Vagina (tissue), 2 donors: ENCODE measurements at regions not wholly inside any gene's neighbourhood (a gene's known extent, or its start where the extent isn't known, plus 50 kb on each side); places are given as distances from the start of the nearest gene placed in this dataset.

Source experiments
- DNase-seq, 2 donors: peaks; one replicate each; pipeline ENCODE4 v3.0.0-alpha.2; 2017; ENCODE audit errors: extremely low spot score in 2 of 2
- H3K27ac ChIP-seq: fragments of 200-600 bp; sonication (generic); one replicate; pipeline ENCODE4 v1.5.1; 2019
- H3K27me3 ChIP-seq: fragments of 200-600 bp; sonication (generic); one replicate; pipeline ENCODE4 v1.5.1; 2019
- H3K36me3 ChIP-seq, 2 donors: fragments of 200-600 bp; sonication (generic); one replicate each; pipeline ENCODE4 v1.5.1; 2017 to 2019
- H3K4me1 ChIP-seq: fragments of 200-600 bp; sonication (generic); one replicate; pipeline ENCODE4 v1.5.1; 2019
- H3K4me3 ChIP-seq, 2 donors: fragments of 200-600 bp; sonication (generic); 1 replicate in 1 of 2; 2 replicates in 1 of 2; pipeline ENCODE4 v1.5.1; 2016 to 2019
- H3K9me3 ChIP-seq: fragments of 200-600 bp; sonication (generic); one replicate; pipeline ENCODE4 v1.5.1; 2019
- CTCF ChIP-seq, 3 experiments: fragments of 450-650 bp in 2 of 3; fragments of 200-600 bp in 1 of 3; sonication (generic) in 1 of 3; IDR thresholded peaks; one replicate each; pipeline ENCODE4 v1.5.1; 2017 to 2019; ENCODE audit warnings: antibody characterized with exemption in 3 of 3, mild to moderate bottlenecking in 2 of 3, moderate library complexity in 2 of 3
- POLR2A ChIP-seq, 2 donors: fragments of 450-650 bp; IDR thresholded peaks; one replicate each; pipeline ENCODE4 v1.6.1; 2017; ENCODE audit warnings: antibody characterized with exemption in 2 of 2, mild to moderate bottlenecking in 2 of 2, moderate library complexity in 2 of 2
- POLR2AphosphoS5 ChIP-seq, 2 donors: sonication (generic); formaldehyde crosslinking; IDR thresholded peaks; one replicate each; pipeline ENCODE4 v1.9.0; 2017; ENCODE audit warnings: antibody characterized with exemption in 2 of 2, mild to moderate bottlenecking in 2 of 2, low read depth in 1 of 2; ENCODE audit not compliant: insufficient read depth in 1 of 2
- intact Hi-C: fragments of 100-400 bp; cut with DNase I; formaldehyde crosslinking; loops from one replicate; pipeline ENCODE4 v1.15.1; 2023

GRCh38 chr6:156449569-156449968, 327.6 kb upstream of the ARID1B start:
- Histone ChIP-seq H3K27me3 (no peaks in the 10 kb centered on the region), H3K9me3 (no peaks in the 10 kb centered on the region), H3K4me3 (no peak overlapping the region), H3K36me3 (no peaks in the 10 kb centered on the region), H3K27ac (no peak overlapping the region), H3K4me1 (no peaks in the 10 kb centered on the region)
- intact Hi-C loops = no loop called here
- TF ChIP-seq POLR2A (IDR thresholded peaks at IDR 0.05) = no peak
- TF ChIP-seq POLR2AphosphoS5 (IDR thresholded peaks at IDR 0.05; ENCODE audit: insufficient read depth in 1 of 2, low read depth in 1 of 2) = no peak
- no peak for TF ChIP-seq CTCF (IDR thresholded peaks at IDR 0.05)
- no peak for DNase-seq

- Histone ChIP-seq H3K27me3 (no peaks in the 10 kb centered on the region), H3K27ac (no peak overlapping the region), H3K9me3 (no peaks in the 10 kb centered on the region), H3K4me3 (no peak overlapping the region), H3K36me3 (no peaks in the 10 kb centered on the region), H3K4me1 (no peaks in the 10 kb centered on the region)
- TF ChIP-seq POLR2AphosphoS5 (IDR thresholded peaks at IDR 0.05; ENCODE audit: insufficient read depth in 1 of 2, low read depth in 1 of 2) = no peak
- no peak for TF ChIP-seq POLR2A (IDR thresholded peaks at IDR 0.05)
- TF ChIP-seq CTCF (IDR thresholded peaks at IDR 0.05) = no peak
- DNase-seq = no peak
- intact Hi-C loops = no loop called here
These were observed 328.1 kb upstream of the ARID1B start for GRCh38 chr6:156449128-156449527.

DNA sequence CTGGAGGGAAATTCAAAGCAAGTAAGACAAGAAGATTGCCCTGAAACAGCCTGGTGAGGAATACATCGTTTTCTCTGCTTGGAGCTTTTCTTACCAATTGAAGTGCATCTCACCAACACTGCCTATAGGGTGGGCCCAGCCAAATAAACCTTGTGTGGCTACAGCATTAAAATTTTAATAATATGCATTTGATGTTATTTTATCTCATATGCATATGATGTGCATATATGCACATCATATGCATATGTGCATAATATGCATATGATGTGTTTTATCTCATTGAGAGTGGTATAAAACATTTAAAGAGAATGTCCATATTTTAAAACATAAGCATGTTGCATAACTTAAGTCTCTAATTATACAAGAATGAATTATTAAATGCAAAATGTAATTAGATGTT, 328.6 kb upstream of the ARID1B start:
- intact Hi-C loops = no loop called here
- Histone ChIP-seq H3K4me3 (no peak overlapping the region), H3K27me3 (no peaks in the 10 kb centered on the region), H3K36me3 (no peaks in the 10 kb centered on the region), H3K4me1 (no peaks in the 10 kb centered on the region), H3K9me3 (no peaks in the 10 kb centered on the region), H3K27ac (no peak overlapping the region)
- no peak for DNase-seq
- TF ChIP-seq CTCF (IDR thresholded peaks at IDR 0.05) (no peak), POLR2AphosphoS5 (IDR thresholded peaks at IDR 0.05; ENCODE audit: insufficient read depth in 1 of 2, low read depth in 1 of 2) (no peak), POLR2A (IDR thresholded peaks at IDR 0.05) (no peak)

- Histone ChIP-seq H3K27me3 (no peaks in the 10 kb centered on the region), H3K4me3 (no peak overlapping the region), H3K9me3 (no peaks in the 10 kb centered on the region), H3K27ac (no peak overlapping the region), H3K36me3 (no peaks in the 10 kb centered on the region), H3K4me1 (peaks cover 9% of the 10 kb centered on the region)
- TF ChIP-seq POLR2AphosphoS5 (IDR thresholded peaks at IDR 0.05; ENCODE audit: insufficient read depth in 1 of 2, low read depth in 1 of 2) (no peak), CTCF (IDR thresholded peaks at IDR 0.05) (no peak), POLR2A (IDR thresholded peaks at IDR 0.05) (no peak)
- intact Hi-C loops = no loop called here
- no peak for DNase-seq
These were observed 336.5 kb upstream of the ARID1B start for GRCh38 chr6:156440688-156441087.

- H3K4me3 ChIP-seq = no peak overlapping the region
- H3K4me1 ChIP-seq = peaks cover 9% of the 10 kb centered on the region
- DNase-seq = no peak
- H3K27ac ChIP-seq = no peak overlapping the region
- TF ChIP-seq POLR2A (IDR thresholded peaks at IDR 0.05) = no peak
- no peak for TF ChIP-seq CTCF (IDR thresholded peaks at IDR 0.05)
- no peak for TF ChIP-seq POLR2AphosphoS5 (IDR thresholded peaks at IDR 0.05; ENCODE audit: insufficient read depth in 1 of 2, low read depth in 1 of 2)
- no peaks in the 10 kb centered on the region for H3K9me3 ChIP-seq
- H3K36me3 ChIP-seq = no peaks in the 10 kb centered on the region
- intact Hi-C loops = no loop called here
- no peaks in the 10 kb centered on the region for H3K27me3 ChIP-seq
These were observed 338.7 kb upstream of the ARID1B start for GRCh38 chr6:156438350-156438923.
